K562 (cell line): ENCODE measurements at regions not wholly inside any gene's neighbourhood (a gene's known extent, or its start where the extent isn't known, plus 50 kb on each side); places are given as distances from the start of the nearest gene placed in this dataset.
A peak's percentile ranks its signal among the peaks of the same experiment; 100 is the strongest.

Source experiments
- BMI1 ChIP-seq: fragments of 150-350 bp; IDR thresholded peaks from 2 replicates; pipeline ENCODE4 v1.6.1; 2014; ENCODE audit warnings: low read length
- FOXA3 ChIP-seq, 2 experiments: fragments of 450-650 bp in 1 of 2; sonication (generic) in 1 of 2; formaldehyde crosslinking; IDR thresholded peaks in 1 of 2; conservative IDR thresholded peaks in 1 of 2; 2 replicates each; pipeline versions ENCODE4 v1.4.0 to v1.8.0; 2020 to 2022; ENCODE audit warnings: mild to moderate bottlenecking in 2 of 2, missing genetic modification reagents in 1 of 2
- GTF2B ChIP-seq: IDR thresholded peaks from 2 replicates; pipeline ENCODE4 v1.6.1; 2011; ENCODE audit not compliant: insufficient read length; ENCODE audit errors: extremely low read depth
- MAFG ChIP-seq: fragments of 450-650 bp; conservative IDR thresholded peaks from 2 replicates; pipeline ENCODE4 v1.6.1; 2016; ENCODE audit warnings: missing genetic modification characterization, missing compliant biosample characterization
- MAX ChIP-seq: sonication (generic); formaldehyde crosslinking; IDR thresholded peaks from 2 replicates; pipeline ENCODE4 v1.9.0; 2022; ENCODE audit warnings: mild to moderate bottlenecking, missing genetic modification reagents
- NEUROD1 ChIP-seq: fragments of 150-350 bp; IDR thresholded peaks from 2 replicates; pipeline ENCODE4 v1.6.1; 2014; ENCODE audit warnings: borderline replicate concordance, low read length, low read depth; ENCODE audit not compliant: partially characterized antibody
- NRF1 ChIP-seq, 2 experiments: fragments of 450-650 bp; IDR thresholded peaks in 1 of 2; conservative IDR thresholded peaks in 1 of 2; 2 replicates each; pipeline ENCODE4 v1.6.1; 2014; ENCODE audit warnings: mild to moderate bottlenecking in 2 of 2
- OTX1 ChIP-seq: fragments of 450-650 bp; formaldehyde crosslinking; IDR thresholded peaks from 2 replicates; pipeline ENCODE4 v1.4.0; 2022; ENCODE audit warnings: mild to moderate bottlenecking
- SETDB1 ChIP-seq: IDR thresholded peaks from one replicate; pipeline ENCODE4 v1.6.1; 2012; ENCODE audit warnings: low read length, control low read depth, inconsistent platforms
- TCF15 ChIP-seq: fragments of 250-450 bp; sonication (Bioruptor Pico); IDR thresholded peaks from 2 replicates; pipeline ENCODE4 v1.8.0; 2022; ENCODE audit warnings: moderate library complexity, mild to moderate bottlenecking, inconsistent platforms
- THRB ChIP-seq: fragments of 450-650 bp; formaldehyde crosslinking; conservative IDR thresholded peaks from 2 replicates; pipeline ENCODE4 v1.4.0; 2022; ENCODE audit warnings: mild to moderate bottlenecking, missing genetic modification characterization
- ZNF407 ChIP-seq: fragments of 450-650 bp; IDR thresholded peaks from 2 replicates; pipeline ENCODE4 v1.6.1; 2016; ENCODE audit warnings: low read depth
- ZNF57 ChIP-seq: fragments of 450-650 bp; formaldehyde crosslinking; IDR thresholded peaks from 2 replicates; pipeline ENCODE4 v1.4.0; 2020; ENCODE audit warnings: mild to moderate bottlenecking, moderate library complexity

- TF ChIP-seq ZNF407 (no peak), MAFG (tag) (no peak), MAX (CRISPR knock-in tag) (peak; percentile 84), OTX1 (no peak), SETDB1 (no peak), BMI1 (no peak), NEUROD1 (no peak), THRB (no peak), ZNF57 (CRISPR knock-in tag) (no peak), GTF2B (no peak), NRF1 (conservative IDR thresholded peaks at IDR 0.05 in 1 of 2, IDR thresholded peaks at IDR 0.05 in 1 of 2) (peak; percentile 81 to 83), FOXA3 (CRISPR knock-in tag; conservative IDR thresholded peaks at IDR 0.05 in 1 of 2, IDR thresholded peaks at IDR 0.05 in 1 of 2) (peak in 1 of 2 experiments; percentile 66; a peak in 1 of 4 replicates), TCF15 (CRISPR knock-in tag) (no peak)
Observed at GRCh38 chr3:43894176-43895049, 203.7 kb downstream of the ABHD5 start (continued).
